DOHH2 (cell line): ENCODE measurements at regions not wholly inside any gene's neighbourhood (a gene's known extent, or its start where the extent isn't known, plus 50 kb on each side); places are given as distances from the start of the nearest gene placed in this dataset.

ENCODE experiments used
- CTCF ChIP-seq: fragments of 200-600 bp; sonication (generic); IDR thresholded peaks from one replicate; pipeline ENCODE4 v1.5.1; 2014; ENCODE audit warnings: antibody characterized with exemption, mild to moderate bottlenecking, low read depth, low read length; ENCODE audit not compliant: poor library complexity, severe bottlenecking
- EZH2phosphoT487 ChIP-seq: fragments of 200-600 bp; sonication (generic); IDR thresholded peaks from 2 replicates; pipeline ENCODE4 v1.6.1; 2017; ENCODE audit warnings: borderline replicate concordance, mild to moderate bottlenecking, antibody characterized with exemption, low read length, moderate library complexity, mixed read lengths

- no peak for TF ChIP-seq CTCF
- no peak for TF ChIP-seq EZH2phosphoT487
These were observed 216.5 kb upstream of the MKLN1 start for GRCh38 chr7:131111081-131111576.
